Aorta (tissue), 5 donors: ENCODE measurements at regions not wholly inside any gene's neighbourhood (a gene's known extent, or its start where the extent isn't known, plus 50 kb on each side); places are given as distances from the start of the nearest gene placed in this dataset.
A peak's percentile ranks its signal among the peaks of the same experiment; 100 is the strongest.

ENCODE experiments used
- ATAC-seq: fragments of 200-7000 bp; cut with Tn5 transposase; one replicate; pipeline ENCODE4 v1.9.1; 2022; ENCODE audit warnings: moderate library complexity; ENCODE audit not compliant: low FRiP score
- DNase-seq, 2 donors: peaks; one replicate each; pipeline ENCODE4 v3.0.0-alpha.2; 2020
- H3K27ac ChIP-seq, 2 donors: one replicate each; pipeline ENCODE4 v1.5.1; 2013; ENCODE audit warnings: low read length in 2 of 2, mild to moderate bottlenecking in 2 of 2, moderate library complexity in 2 of 2, control low read depth in 1 of 2, inconsistent platforms in 1 of 2, low read depth in 1 of 2
- H3K27me3 ChIP-seq, 2 donors: one replicate each; pipeline ENCODE4 v1.6.1; 2013; ENCODE audit warnings: control low read depth in 1 of 2, low read length in 1 of 2, mild to moderate bottlenecking in 1 of 2, moderate library complexity in 1 of 2; ENCODE audit not compliant: insufficient read depth in 2 of 2, control insufficient read depth in 1 of 2
- H3K36me3 ChIP-seq, 2 donors: one replicate each; pipeline ENCODE4 v1.6.1; 2013; ENCODE audit warnings: control low read depth in 1 of 2, low read length in 1 of 2, mild to moderate bottlenecking in 1 of 2; ENCODE audit not compliant: insufficient read depth in 2 of 2, control insufficient read depth in 1 of 2
- H3K4me1 ChIP-seq, 2 donors: one replicate each; pipeline ENCODE4 v1.6.1; 2013; ENCODE audit warnings: low read length in 2 of 2, control low read depth in 1 of 2, mild to moderate bottlenecking in 1 of 2, moderate library complexity in 1 of 2; ENCODE audit not compliant: insufficient read depth in 2 of 2, control insufficient read depth in 1 of 2
- H3K4me3 ChIP-seq, 2 donors: one replicate each; pipeline ENCODE4 v1.5.1; 2013; ENCODE audit warnings: low read length in 2 of 2, control low read depth in 1 of 2, mild to moderate bottlenecking in 1 of 2
- H3K9me3 ChIP-seq: one replicate; pipeline ENCODE4 v1.6.1; 2013; ENCODE audit warnings: mild to moderate bottlenecking, low read length; ENCODE audit not compliant: control insufficient read depth
- whole genome bisulfite sequencing, 2 donors: extraction: QIAGEN DNeasy Blood & Tissue Kit; methylation state at CpG; one replicate each; pipeline ENCODE4 v1.1.7; 2013; 5-methylcytosine and 5-hydroxymethylcytosine counted together
- intact Hi-C, 2 donors: fragments of 100-400 bp; cut with DNase I; formaldehyde crosslinking; loops; one replicate each; pipeline versions ENCODE4 v1.14.2 to v1.15.0; 2022
- donor health status: healthy with polysubstance abuse.
- donor health status: Bipolar disorder and iron deficiency.
- donor health status: DM: no; HTN: no; CAD: no.
- donor health status: DM: no; HTN: no; CAD: no.
- donor health status: DM: yes; HTN: yes; CAD: no.

- Histone ChIP-seq H3K27me3 (no peaks in the 10 kb centered on the region), H3K27ac (no peak overlapping the region), H3K4me3 (no peak overlapping the region), H3K9me3 (no peaks in the 10 kb centered on the region), H3K4me1 (no peaks in the 10 kb centered on the region), H3K36me3 (no peaks in the 10 kb centered on the region)
- intact Hi-C loops: loop anchor here in 1 of 2 donors (5.0 kb wide), 1 partner anchor 201 kb away; no protein-coding TSS in a partner anchor
- ATAC-seq (no peak), DNase-seq (no peak)
- 23% methylated on average over 13 of the region's 13 CpGs for WGBS, 2 donors
Measured at GRCh38 chr5:173833196-173833985, 54.8 kb upstream of the CPEB4 start.

GRCh38 chr5:173834071-173834771 is 53.9 kb upstream of the CPEB4 start:
- ATAC-seq (no peak), DNase-seq (no peak)
- Histone ChIP-seq H3K27me3 (no peaks in the 10 kb centered on the region), H3K27ac (no peak overlapping the region), H3K36me3 (no peaks in the 10 kb centered on the region), H3K4me1 (no peaks in the 10 kb centered on the region), H3K9me3 (no peaks in the 10 kb centered on the region), H3K4me3 (no peak overlapping the region)
- WGBS, 2 donors: 73 to 84% methylated on average over 7 of the region's 7 CpGs
- intact Hi-C loops: loop anchor here in 1 of 2 donors (5.0 kb wide), 1 partner anchor 202 kb away; no protein-coding TSS in a partner anchor

GRCh38 chr5:173835131-173835530 is 53.0 kb upstream of the CPEB4 start:
- no peak overlapping the region for H3K27ac ChIP-seq
- no peak overlapping the region for H3K4me3 ChIP-seq
- WGBS, 2 donors: 90 to 94% methylated on average over 3 of the region's 3 CpGs
- DNase-seq: peak in 1 of 2 donors; percentile 54
- no peaks in the 10 kb centered on the region for H3K9me3 ChIP-seq
- no peaks in the 10 kb centered on the region for H3K36me3 ChIP-seq
- intact Hi-C loops: no loop called here
- H3K27me3 ChIP-seq: no peaks in the 10 kb centered on the region
- no peak for ATAC-seq
- H3K4me1 ChIP-seq: no peaks in the 10 kb centered on the region

- intact Hi-C loops: no loop called here
- Histone ChIP-seq H3K36me3 (no peaks in the 10 kb centered on the region), H3K4me3 (no peak overlapping the region), H3K27me3 (no peaks in the 10 kb centered on the region), H3K9me3 (no peaks in the 10 kb centered on the region), H3K27ac (no peak overlapping the region), H3K4me1 (no peaks in the 10 kb centered on the region)
- no peak for ATAC-seq
- DNase-seq: no peak
- whole genome bisulfite sequencing, 2 donors: 76 to 89% methylated on average over 6 of the region's 6 CpGs
Measured at GRCh38 chr5:173835661-173836060, 52.5 kb upstream of the CPEB4 start.

GRCh38 chr5:173837654-173838053 is 50.5 kb upstream of the CPEB4 start:
- DNase-seq (no peak), ATAC-seq (no peak)
- H3K4me3 ChIP-seq: no peak overlapping the region
- no peaks in the 10 kb centered on the region for H3K9me3 ChIP-seq
- H3K36me3 ChIP-seq: no peaks in the 10 kb centered on the region
- 95 to 96% methylated on average over 3 of the region's 3 CpGs for WGBS, 2 donors
- no peak overlapping the region for H3K27ac ChIP-seq
- no peaks in the 10 kb centered on the region for H3K27me3 ChIP-seq
- H3K4me1 ChIP-seq: no peaks in the 10 kb centered on the region
- intact Hi-C loops: no loop called here
